IMR-90 (cell line): ENCODE measurements at regions not wholly inside any gene's neighbourhood (a gene's known extent, or its start where the extent isn't known, plus 50 kb on each side); places are given as distances from the start of the nearest gene placed in this dataset.
A peak's percentile ranks its signal among the peaks of the same experiment; 100 is the strongest.

Source experiments
- ATAC-seq: fragments of 200-7000 bp; cut with Tn5 transposase; 2 replicates; pipeline ENCODE4 v1.9.1; 2020; ENCODE audit warnings: low read depth, mild to moderate bottlenecking, moderate library complexity
- BruUV-seq: library from RNA; stranded (reverse); fragments of 400-500 nt; replicated peaks from 2 replicates; lab custom pipeline; 2021; lab: Mats Ljungman, UMichigan
- CTCF ChIA-PET: fragments of 300-600 bp; formaldehyde crosslinking; extraction: SDS; loops from one replicate; lab custom pipeline; 2021; ENCODE audit warnings: antibody characterized with exemption; lab: Yijun Ruan, JAX
- POLR2A ChIA-PET: fragments of 300-600 bp; sonication (Branson Sonifier 250); formaldehyde crosslinking; loops from one replicate; lab custom pipeline; 2022; ENCODE audit warnings: antibody characterized with exemption; ENCODE audit not compliant: unreplicated experiment; lab: Charles Lee
- DNase-seq: peaks from one replicate; pipeline ENCODE4 v3.0.0; 2013
- H2AFZ ChIP-seq: replicated peaks from 2 replicates; pipeline ENCODE3; 2013; ENCODE audit warnings: low read length, mild to moderate bottlenecking; ENCODE audit not compliant: poor library complexity
- H2AK5ac ChIP-seq: 2 replicates; pipeline ENCODE4 v1.6.1; 2013; ENCODE audit warnings: low read depth, low read length, inconsistent platforms
- H2AK9ac ChIP-seq: replicated peaks from 2 replicates; pipeline ENCODE3; 2013; ENCODE audit warnings: mild to moderate bottlenecking, low read depth, low read length, moderate library complexity; ENCODE audit not compliant: poor library complexity
- H2BK120ac ChIP-seq: 2 replicates; pipeline ENCODE4 v1.6.1; 2013; ENCODE audit warnings: low read depth, low read length, inconsistent platforms
- H2BK15ac ChIP-seq: 3 replicates; pipeline ENCODE4 v1.6.1; 2013; ENCODE audit warnings: low read depth, low read length, inconsistent platforms
- H2BK20ac ChIP-seq: 2 replicates; pipeline ENCODE4 v1.6.1; 2013; ENCODE audit warnings: low read depth, mild to moderate bottlenecking, inconsistent platforms, low read length, moderate library complexity
- H2BK5ac ChIP-seq: 2 replicates; pipeline ENCODE4 v1.6.1; 2013; ENCODE audit warnings: mild to moderate bottlenecking, low read depth, low read length, inconsistent platforms; ENCODE audit not compliant: poor library complexity, severe bottlenecking
- H3K14ac ChIP-seq: replicated peaks from 2 replicates; pipeline ENCODE4 v1.6.1; 2013; ENCODE audit warnings: low read depth, low read length, inconsistent platforms
- H3K18ac ChIP-seq: 2 replicates; pipeline ENCODE4 v1.6.1; 2013; ENCODE audit warnings: low read depth, low read length, control low read depth
- H3K23ac ChIP-seq: 2 replicates; pipeline ENCODE4 v1.6.1; 2013; ENCODE audit warnings: low read depth, low read length, inconsistent platforms
- H3K27ac ChIP-seq: 2 replicates; pipeline ENCODE4 v1.5.1; 2013; ENCODE audit warnings: mild to moderate bottlenecking, control low read depth, low read length; ENCODE audit not compliant: insufficient read depth
- H3K27me3 ChIP-seq: 2 replicates; pipeline ENCODE4 v1.6.1; 2013; ENCODE audit warnings: low read length; ENCODE audit not compliant: control insufficient read depth, insufficient read depth
- H3K36me3 ChIP-seq: 2 replicates; pipeline ENCODE4 v1.6.1; 2013; ENCODE audit warnings: low read length, mixed read lengths; ENCODE audit not compliant: control insufficient read depth, insufficient read depth
- H3K4ac ChIP-seq: 2 replicates; pipeline ENCODE4 v1.6.1; 2013; ENCODE audit warnings: low read depth, low read length, inconsistent platforms
- H3K4me1 ChIP-seq: 2 replicates; pipeline ENCODE4 v1.6.1; 2013; ENCODE audit warnings: low read length, mixed read lengths; ENCODE audit not compliant: control insufficient read depth, insufficient read depth
- H3K4me2 ChIP-seq: 2 replicates; pipeline ENCODE4 v1.6.1; 2013; ENCODE audit warnings: low read depth, mild to moderate bottlenecking, control low read depth, low read length, moderate library complexity
- H3K4me3 ChIP-seq: 2 replicates; pipeline ENCODE4 v1.5.1; 2013; ENCODE audit warnings: low read depth, mild to moderate bottlenecking, control low read depth, low read length, moderate library complexity; ENCODE audit not compliant: insufficient read depth
- H3K56ac ChIP-seq: 2 replicates; pipeline ENCODE4 v1.6.1; 2013; ENCODE audit warnings: low read length, inconsistent platforms; ENCODE audit not compliant: insufficient read depth; ENCODE audit errors: extremely low read depth
- H3K79me1 ChIP-seq, 2 experiments: 2 replicates each; pipeline ENCODE4 v1.6.1; 2013; ENCODE audit warnings: low read length in 2 of 2, inconsistent platforms in 1 of 2, low read depth in 1 of 2
- H3K9ac ChIP-seq: 2 replicates; pipeline ENCODE4 v1.6.1; 2013; ENCODE audit warnings: low read depth, low read length, control low read depth
- H3K9me1 ChIP-seq: 2 replicates; pipeline ENCODE4 v1.6.1; 2013; ENCODE audit warnings: low read length, inconsistent platforms; ENCODE audit not compliant: insufficient read depth
- H3K9me3 ChIP-seq: 2 replicates; pipeline ENCODE4 v1.6.1; 2013; ENCODE audit warnings: low read length; ENCODE audit not compliant: control insufficient read depth, insufficient read depth
- H4K20me1 ChIP-seq: 2 replicates; pipeline ENCODE4 v1.6.1; 2013; ENCODE audit warnings: low read length, inconsistent platforms; ENCODE audit not compliant: insufficient read depth
- H4K5ac ChIP-seq: 2 replicates; pipeline ENCODE4 v1.6.1; 2013; ENCODE audit warnings: mild to moderate bottlenecking, low read depth, low read length, control low read depth
- H4K8ac ChIP-seq, 2 experiments: 2 replicates each; pipeline ENCODE4 v1.6.1; 2013; ENCODE audit warnings: low read depth in 2 of 2, low read length in 2 of 2, control low read depth in 1 of 2, inconsistent platforms in 1 of 2
- H4K91ac ChIP-seq: 2 replicates; pipeline ENCODE4 v1.6.1; 2013; ENCODE audit warnings: low read depth, low read length, inconsistent platforms; ENCODE audit not compliant: insufficient read depth
- BHLHE40 ChIP-seq: fragments of 150-350 bp; IDR thresholded peaks from 2 replicates; pipeline ENCODE4 v1.6.1; 2016; ENCODE audit warnings: mild to moderate bottlenecking, low read depth, low read length
- CEBPB ChIP-seq: IDR thresholded peaks from 2 replicates; pipeline ENCODE4 v1.6.1; 2012; ENCODE audit warnings: low read depth, low read length, improper control_type of control experiment
- CHD1 ChIP-seq: IDR thresholded peaks from 2 replicates; pipeline ENCODE4 v1.6.1; 2012; ENCODE audit warnings: low read depth, low read length, improper control_type of control experiment
- ELK1 ChIP-seq: fragments of 150-350 bp; IDR thresholded peaks from 2 replicates; pipeline ENCODE4 v1.6.1; 2016; ENCODE audit warnings: low read depth, mild to moderate bottlenecking, low read length, moderate library complexity, borderline replicate concordance
- FOS ChIP-seq: fragments of 150-350 bp; IDR thresholded peaks from 2 replicates; pipeline ENCODE4 v1.6.1; 2016; ENCODE audit warnings: low read depth, low read length
- MAFK ChIP-seq: IDR thresholded peaks from 2 replicates; pipeline ENCODE4 v1.6.1; 2012; ENCODE audit warnings: low read depth, low read length, improper control_type of control experiment
- MAZ ChIP-seq: IDR thresholded peaks from 2 replicates; pipeline ENCODE4 v1.6.1; 2012; ENCODE audit warnings: low read depth, mild to moderate bottlenecking, low read length, improper control_type of control experiment, moderate library complexity, borderline replicate concordance
- MXI1 ChIP-seq: IDR thresholded peaks from 2 replicates; pipeline ENCODE4 v1.6.1; 2012; ENCODE audit warnings: low read depth, mild to moderate bottlenecking, low read length, moderate library complexity, borderline replicate concordance
- NFE2L2 ChIP-seq: fragments of 150-350 bp; IDR thresholded peaks from 2 replicates; pipeline ENCODE4 v1.6.1; 2016; ENCODE audit warnings: low read depth, mild to moderate bottlenecking, low read length
- POLR2A ChIP-seq: IDR thresholded peaks from 2 replicates; pipeline ENCODE4 v1.6.1; 2012; ENCODE audit warnings: mild to moderate bottlenecking, low read depth, low read length
- RAD21 ChIP-seq: IDR thresholded peaks from 2 replicates; pipeline ENCODE4 v1.6.1; 2012; ENCODE audit warnings: low read length, improper control_type of control experiment
- RCOR1 ChIP-seq: IDR thresholded peaks from 2 replicates; pipeline ENCODE4 v1.6.1; 2012; ENCODE audit warnings: mild to moderate bottlenecking, low read length, improper control_type of control experiment; ENCODE audit not compliant: insufficient replicate concordance
- RFX5 ChIP-seq: IDR thresholded peaks from 2 replicates; pipeline ENCODE4 v1.8.0; 2012; ENCODE audit warnings: low read depth, mild to moderate bottlenecking, low read length, moderate library complexity
- SMC3 ChIP-seq: fragments of 150-350 bp; IDR thresholded peaks from 2 replicates; pipeline ENCODE4 v1.6.1; 2016; ENCODE audit warnings: low read depth, mild to moderate bottlenecking, antibody characterized with exemption, low read length, moderate library complexity
- USF2 ChIP-seq: fragments of 150-350 bp; IDR thresholded peaks from 2 replicates; pipeline ENCODE4 v1.6.1; 2017; ENCODE audit warnings: mild to moderate bottlenecking, antibody characterized with exemption, low read length, low read depth
- WGBS, 2 experiments: methylation state at CpG; one replicate each; pipeline versions ENCODE4 v1.1.5 to v1.1.7; 2013; ENCODE audit warnings: missing lambda C conversion rate in 2 of 2; ENCODE audit not compliant: insufficient read length in 1 of 2; ENCODE audit errors: extremely low coverage in 2 of 2; 5-methylcytosine and 5-hydroxymethylcytosine counted together
- dilution Hi-C: fragments of 300-500 bp; cut with HindIII; formaldehyde crosslinking; loops from one replicate; pipeline ENCODE4 v1.14.3; 2018; ENCODE audit warnings: low sequenced_read_pairs; ENCODE audit not compliant: unreplicated experiment
- in situ Hi-C: fragments of 300-500 bp; cut with MboI; formaldehyde crosslinking; loops from 3 replicates; pipeline ENCODE4 v1.14.3; 2019; ENCODE audit warnings: low sequenced_read_pairs, inconsistent platforms, mixed read lengths
- intact Hi-C: fragments of 100-400 bp; cut with micrococcal nuclease; formaldehyde crosslinking; loops from 2 replicates; pipeline ENCODE4 v1.10.0; 2022
- TF ChIP-seq, protein P1 (sequence below): conservative IDR thresholded peaks from 2 replicates; pipeline ENCODE4 v1.5.1; 2012; ENCODE audit warnings: mild to moderate bottlenecking, low read depth, low read length, improper control_type of control experiment

DNA sequence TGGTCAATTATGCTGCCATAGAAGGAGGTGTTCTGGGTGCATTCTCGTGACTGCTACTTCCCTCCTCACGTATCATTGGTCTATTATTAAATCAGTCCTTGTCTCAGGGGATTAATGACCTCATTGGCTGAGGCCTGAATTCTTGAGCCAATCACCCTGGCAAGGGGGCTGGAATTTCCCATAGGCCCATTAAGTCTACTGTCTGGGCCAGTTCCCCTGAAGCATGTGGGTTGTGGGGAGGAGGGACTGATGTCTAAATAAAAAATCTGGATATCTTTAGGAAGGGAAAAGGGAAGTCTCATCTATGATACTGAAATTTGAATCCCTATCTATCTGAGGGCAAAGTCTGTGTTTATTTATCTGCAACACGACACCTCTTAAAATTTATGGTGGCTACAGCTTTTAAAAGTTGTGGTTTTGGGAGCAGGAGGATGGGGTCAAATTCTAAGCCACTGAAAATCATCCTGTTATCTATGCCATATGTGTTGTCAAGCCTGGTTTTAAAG, 71.9 kb downstream of the DYRK2 start:
- no peak overlapping the region for H2AK5ac ChIP-seq
- H4K20me1 ChIP-seq = no peaks in the 10 kb centered on the region
- no CpG with 5 or more reads among the region's 3 CpGs for WGBS, 2 experiments
- H3K4me1 ChIP-seq = peaks cover 10% of the 10 kb centered on the region
- no peak overlapping the region for H4K8ac ChIP-seq
- no peak overlapping the region for H2BK20ac ChIP-seq
- H3K23ac ChIP-seq = peak overlapping the region; percentile 9; the same call in 1 of the 2 replicates
- DNase-seq (peak; percentile 76), ATAC-seq (peak; percentile 75)
- no peak overlapping the region for H3K14ac ChIP-seq
- H3K79me1 ChIP-seq = no peaks in the 10 kb centered on the region
- no peak overlapping the region for H3K9ac ChIP-seq
- no peak overlapping the region for H3K56ac ChIP-seq
- ChIA-PET CTCF (no interaction called here), POLR2A (no interaction called here)
- no TSS peak for BruUV-seq
- dilution Hi-C loops = no loop called here
- no peak for TF ChIP-seq CHD1
- no peak for TF ChIP-seq POLR2A
- TF ChIP-seq BHLHE40 = no peak
- no peak for TF ChIP-seq MXI1
- no peak for TF ChIP-seq NFE2L2
- TF ChIP-seq RAD21 = no peak
- TF ChIP-seq, protein P1, sequence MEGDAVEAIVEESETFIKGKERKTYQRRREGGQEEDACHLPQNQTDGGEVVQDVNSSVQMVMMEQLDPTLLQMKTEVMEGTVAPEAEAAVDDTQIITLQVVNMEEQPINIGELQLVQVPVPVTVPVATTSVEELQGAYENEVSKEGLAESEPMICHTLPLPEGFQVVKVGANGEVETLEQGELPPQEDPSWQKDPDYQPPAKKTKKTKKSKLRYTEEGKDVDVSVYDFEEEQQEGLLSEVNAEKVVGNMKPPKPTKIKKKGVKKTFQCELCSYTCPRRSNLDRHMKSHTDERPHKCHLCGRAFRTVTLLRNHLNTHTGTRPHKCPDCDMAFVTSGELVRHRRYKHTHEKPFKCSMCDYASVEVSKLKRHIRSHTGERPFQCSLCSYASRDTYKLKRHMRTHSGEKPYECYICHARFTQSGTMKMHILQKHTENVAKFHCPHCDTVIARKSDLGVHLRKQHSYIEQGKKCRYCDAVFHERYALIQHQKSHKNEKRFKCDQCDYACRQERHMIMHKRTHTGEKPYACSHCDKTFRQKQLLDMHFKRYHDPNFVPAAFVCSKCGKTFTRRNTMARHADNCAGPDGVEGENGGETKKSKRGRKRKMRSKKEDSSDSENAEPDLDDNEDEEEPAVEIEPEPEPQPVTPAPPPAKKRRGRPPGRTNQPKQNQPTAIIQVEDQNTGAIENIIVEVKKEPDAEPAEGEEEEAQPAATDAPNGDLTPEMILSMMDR = no peak
- no peak for TF ChIP-seq FOS
- no peak for TF ChIP-seq CEBPB
- TF ChIP-seq RFX5 = no peak
- TF ChIP-seq MAFK = no peak
- TF ChIP-seq RCOR1 = no peak
- TF ChIP-seq ELK1 = no peak
- TF ChIP-seq USF2 = no peak
- TF ChIP-seq MAZ = no peak
- TF ChIP-seq SMC3 = no peak
- H3K9me1 ChIP-seq = peaks cover 8% of the 10 kb centered on the region
- H3K36me3 ChIP-seq = no peaks in the 10 kb centered on the region
- no peaks in the 10 kb centered on the region for H3K9me3 ChIP-seq
- no peak overlapping the region for H2BK5ac ChIP-seq
- no peak overlapping the region for H3K4ac ChIP-seq
- no peak overlapping the region for H3K4me3 ChIP-seq
- H2AK9ac ChIP-seq = no peak overlapping the region
- no peaks in the 10 kb centered on the region for H3K27me3 ChIP-seq
- no peak overlapping the region for H4K91ac ChIP-seq
- H2AFZ ChIP-seq = no peak overlapping the region
- no peak overlapping the region for H2BK15ac ChIP-seq
- intact Hi-C loops = no loop called here
- in situ Hi-C loops = no loop called here
- no peak overlapping the region for H3K4me2 ChIP-seq
- no peak overlapping the region for H3K27ac ChIP-seq
- no peak overlapping the region for H4K5ac ChIP-seq
- no peak overlapping the region for H3K18ac ChIP-seq
- H2BK120ac ChIP-seq = no peak overlapping the region
